ENCODE measurements at regions not wholly inside any gene's neighbourhood (a gene's known extent, or its start where the extent isn't known, plus 50 kb on each side); places are given as distances from the start of the nearest gene placed in this dataset.

DNA sequence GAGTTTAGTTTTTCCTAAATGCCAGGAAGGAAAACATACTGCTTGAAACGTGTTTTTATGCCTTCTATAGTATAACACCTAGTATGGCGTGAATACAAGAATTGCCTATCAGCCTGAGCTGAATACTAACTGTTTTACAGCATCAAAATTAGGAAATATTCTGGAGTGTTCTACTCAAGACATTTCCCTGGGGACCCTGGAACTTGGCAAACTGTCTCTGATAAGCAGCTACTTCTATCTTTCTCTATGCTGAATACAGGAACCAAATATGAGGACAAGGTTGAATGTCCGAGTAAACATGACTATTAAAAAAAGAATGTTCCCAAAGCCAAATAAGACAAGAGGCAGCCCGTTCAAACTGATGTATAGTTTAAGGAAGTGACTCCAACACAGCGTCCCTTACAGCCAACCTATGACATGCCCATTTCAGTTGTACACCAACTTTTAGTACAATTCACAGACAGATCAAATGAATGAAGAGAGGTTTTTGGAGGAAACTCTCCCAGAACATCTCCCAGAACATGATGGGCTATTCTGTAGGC is 951.3 kb upstream of the ACVR2A start:
- TF ChIP-seq CTCF (IDR thresholded peaks at IDR 0.05), result no peak
- no peak for TF ChIP-seq EP300 (IDR thresholded peaks at IDR 0.05)
